Trophoblast cell (in vitro differentiated cells and primary cell): ENCODE measurements at regions not wholly inside any gene's neighbourhood (a gene's known extent, or its start where the extent isn't known, plus 50 kb on each side); places are given as distances from the start of the nearest gene placed in this dataset.

Experiments used
- DNase-seq, 2 donors: peaks; one replicate each; pipeline ENCODE4 v3.0.0-alpha.2; 2016
- H2AFZ ChIP-seq: 2 replicates; pipeline ENCODE4 v1.6.1; 2013; ENCODE audit warnings: low read length, moderate library complexity, mild to moderate bottlenecking; ENCODE audit not compliant: insufficient read depth, poor library complexity
- H2AK5ac ChIP-seq: 2 replicates; pipeline ENCODE4 v1.6.1; 2013; ENCODE audit warnings: mild to moderate bottlenecking, low read length
- H2BK120ac ChIP-seq: 2 replicates; pipeline ENCODE4 v1.6.1; 2013; ENCODE audit warnings: low read length, mild to moderate bottlenecking, moderate library complexity; ENCODE audit not compliant: insufficient read depth, poor library complexity
- H2BK12ac ChIP-seq: 2 replicates; pipeline ENCODE4 v1.6.1; 2013; ENCODE audit warnings: mild to moderate bottlenecking, low read length, moderate library complexity
- H2BK5ac ChIP-seq: 2 replicates; pipeline ENCODE4 v1.6.1; 2013; ENCODE audit warnings: low read length, low read depth, moderate library complexity, mild to moderate bottlenecking; ENCODE audit not compliant: poor library complexity
- H3K14ac ChIP-seq: 2 replicates; pipeline ENCODE4 v1.6.1; 2013; ENCODE audit warnings: mild to moderate bottlenecking, low read length
- H3K18ac ChIP-seq: 2 replicates; pipeline ENCODE4 v1.6.1; 2013; ENCODE audit warnings: mild to moderate bottlenecking, low read length
- H3K23ac ChIP-seq: 2 replicates; pipeline ENCODE4 v1.6.1; 2013; ENCODE audit warnings: low read length
- H3K27ac ChIP-seq: 2 replicates; pipeline ENCODE4 v1.5.1; 2013; ENCODE audit warnings: low read depth, mild to moderate bottlenecking, inconsistent platforms, low read length, moderate library complexity
- H3K27me3 ChIP-seq: 2 replicates; pipeline ENCODE4 v1.6.1; 2013; ENCODE audit warnings: inconsistent platforms, mild to moderate bottlenecking, low read length, moderate library complexity; ENCODE audit not compliant: insufficient read depth
- H3K36me3 ChIP-seq, 2 experiments: 1 replicate in 1 of 2; 2 replicates in 1 of 2; pipeline ENCODE4 v1.6.1; 2013; ENCODE audit warnings: low read length in 2 of 2, mild to moderate bottlenecking in 2 of 2, moderate library complexity in 1 of 2; ENCODE audit not compliant: insufficient read depth in 2 of 2, control insufficient read depth in 1 of 2
- H3K4ac ChIP-seq: 2 replicates; pipeline ENCODE4 v1.6.1; 2013; ENCODE audit warnings: low read depth, mild to moderate bottlenecking, low read length, moderate library complexity
- H3K4me1 ChIP-seq, 2 experiments: 1 replicate in 1 of 2; 2 replicates in 1 of 2; pipeline ENCODE4 v1.6.1; 2013; ENCODE audit warnings: low read length in 2 of 2, mild to moderate bottlenecking in 2 of 2, moderate library complexity in 1 of 2; ENCODE audit not compliant: insufficient read depth in 2 of 2, control insufficient read depth in 1 of 2
- H3K4me2 ChIP-seq: 2 replicates; pipeline ENCODE4 v1.6.1; 2013; ENCODE audit warnings: inconsistent platforms, mild to moderate bottlenecking, low read length, moderate library complexity
- H3K4me3 ChIP-seq: 2 replicates; pipeline ENCODE4 v1.5.1; 2013; ENCODE audit warnings: mild to moderate bottlenecking, low read depth, low read length, inconsistent platforms
- H3K79me1 ChIP-seq: one replicate; pipeline ENCODE4 v1.6.1; 2013; ENCODE audit warnings: low read length
- H3K79me2 ChIP-seq: 2 replicates; pipeline ENCODE4 v1.6.1; 2013; ENCODE audit warnings: low read length, mild to moderate bottlenecking; ENCODE audit not compliant: control insufficient read depth, insufficient read depth, poor library complexity
- H3K9ac ChIP-seq: 2 replicates; pipeline ENCODE4 v1.6.1; 2013; ENCODE audit warnings: mild to moderate bottlenecking, low read length
- H3K9me3 ChIP-seq: 2 replicates; pipeline ENCODE4 v1.6.1; 2013; ENCODE audit warnings: low read depth, mild to moderate bottlenecking, control low read depth, inconsistent platforms, low read length; ENCODE audit not compliant: insufficient read depth
- H4K12ac ChIP-seq: 2 replicates; pipeline ENCODE4 v1.6.1; 2013; ENCODE audit warnings: low read depth, mild to moderate bottlenecking, low read length, moderate library complexity
- H4K8ac ChIP-seq: 2 replicates; pipeline ENCODE4 v1.6.1; 2013; ENCODE audit warnings: low read depth, mild to moderate bottlenecking, low read length, moderate library complexity
- H4K91ac ChIP-seq: one replicate; pipeline ENCODE4 v1.6.1; 2013; ENCODE audit warnings: low read depth, mild to moderate bottlenecking, low read length, moderate library complexity
- WGBS: extraction: QIAGEN DNeasy Blood & Tissue Kit; methylation state at CpG from one replicate; pipeline ENCODE4 v1.1.7; 2013; ENCODE audit warnings: missing lambda C conversion rate; ENCODE audit not compliant: insufficient read length, insufficient coverage; ENCODE audit errors: extremely low coverage; 5-methylcytosine and 5-hydroxymethylcytosine counted together

GRCh38 chr16:50474138-50474537 lies 74.1 kb upstream of the NKD1 start:
- Histone ChIP-seq H3K4me2 (no peak overlapping the region), H3K27ac (no peak overlapping the region), H3K4me3 (no peak overlapping the region), H3K14ac (no peak overlapping the region), H2AK5ac (no peak overlapping the region), H2BK120ac (no peak overlapping the region), H3K9me3 (peaks cover 2% of the 10 kb centered on the region), H4K8ac (no peak overlapping the region), H4K12ac (no peak overlapping the region), H3K9ac (no peak overlapping the region), H3K36me3 (no peaks in the 10 kb centered on the region), H3K79me1 (no peaks in the 10 kb centered on the region), H3K27me3 (no peaks in the 10 kb centered on the region), H3K79me2 (no peaks in the 10 kb centered on the region), H3K23ac (no peak overlapping the region), H2BK12ac (no peak overlapping the region), H2AFZ (no peak overlapping the region), H4K91ac (no peak overlapping the region), H3K4me1 (peaks cover 0 to 9% of the 10 kb centered on the region in 2 experiments), H2BK5ac (no peak overlapping the region), H3K4ac (no peak overlapping the region), H3K18ac (no peak overlapping the region)
- no CpG with 5 or more reads among the region's 2 CpGs for WGBS
- no peak for DNase-seq

GRCh38 chr16:50473356-50473945 lies 74.7 kb upstream of the NKD1 start:
- no CpG with 5 or more reads among the region's 6 CpGs for WGBS
- H4K91ac ChIP-seq: no peak overlapping the region
- H3K4me3 ChIP-seq: no peak overlapping the region
- H3K4ac ChIP-seq: no peak overlapping the region
- no peak for DNase-seq
- H2BK12ac ChIP-seq: no peak overlapping the region
- no peak overlapping the region for H4K8ac ChIP-seq
- H3K27me3 ChIP-seq: no peaks in the 10 kb centered on the region
- peaks cover 4 to 16% of the 10 kb centered on the region in 2 experiments for H3K4me1 ChIP-seq
- no peak overlapping the region for H3K23ac ChIP-seq
- H3K9me3 ChIP-seq: no peaks in the 10 kb centered on the region
- no peak overlapping the region for H3K27ac ChIP-seq
- H3K9ac ChIP-seq: no peak overlapping the region
- no peak overlapping the region for H4K12ac ChIP-seq
- no peak overlapping the region for H3K14ac ChIP-seq
- no peak overlapping the region for H2BK5ac ChIP-seq
- peaks cover 3% of the 10 kb centered on the region for H3K79me1 ChIP-seq
- no peak overlapping the region for H3K18ac ChIP-seq
- no peak overlapping the region for H2AFZ ChIP-seq
- H3K4me2 ChIP-seq: no peak overlapping the region
- no peak overlapping the region for H2AK5ac ChIP-seq
- no peak overlapping the region for H2BK120ac ChIP-seq
- no peaks in the 10 kb centered on the region for H3K36me3 ChIP-seq
- no peaks in the 10 kb centered on the region for H3K79me2 ChIP-seq

DNA sequence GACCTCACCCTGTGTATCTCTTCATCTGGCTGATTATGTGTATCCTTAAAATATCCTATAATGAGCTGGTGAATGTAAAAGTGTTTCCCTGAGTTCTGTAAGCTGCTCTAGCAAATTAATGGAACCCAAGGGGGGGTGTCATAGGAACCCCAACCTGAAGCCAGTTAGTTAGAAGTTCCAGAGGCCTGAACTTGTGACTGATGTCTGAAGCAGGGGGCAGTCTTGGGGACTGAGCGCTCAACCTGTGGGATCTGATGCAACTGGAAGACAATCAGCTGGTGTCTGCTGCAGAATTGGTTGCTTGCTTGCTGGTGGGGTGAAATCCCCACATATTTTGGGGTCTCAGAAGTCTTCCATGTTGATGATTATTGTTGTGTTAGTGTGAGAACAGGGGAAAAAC lies 75.7 kb upstream of the NKD1 start:
- no peak overlapping the region for H4K8ac ChIP-seq
- H4K91ac ChIP-seq: no peak overlapping the region
- H3K4ac ChIP-seq: no peak overlapping the region
- peaks cover 2% of the 10 kb centered on the region for H3K9me3 ChIP-seq
- no peaks in the 10 kb centered on the region for H3K27me3 ChIP-seq
- peaks cover 10 to 22% of the 10 kb centered on the region in 2 experiments for H3K4me1 ChIP-seq
- H3K79me2 ChIP-seq: no peaks in the 10 kb centered on the region
- no peak overlapping the region for H3K18ac ChIP-seq
- H3K9ac ChIP-seq: no peak overlapping the region
- H2AK5ac ChIP-seq: no peak overlapping the region
- no peak overlapping the region for H3K14ac ChIP-seq
- H3K79me1 ChIP-seq: peaks cover 5% of the 10 kb centered on the region
- no peak overlapping the region for H2BK12ac ChIP-seq
- H2AFZ ChIP-seq: no peak overlapping the region
- no peak for DNase-seq
- no peak overlapping the region for H3K4me2 ChIP-seq
- H2BK120ac ChIP-seq: no peak overlapping the region
- no peaks in the 10 kb centered on the region for H3K36me3 ChIP-seq
- no CpG with 5 or more reads among the region's 1 CpG for WGBS
- no peak overlapping the region for H2BK5ac ChIP-seq
- no peak overlapping the region for H3K4me3 ChIP-seq
- H4K12ac ChIP-seq: no peak overlapping the region
- H3K23ac ChIP-seq: no peak overlapping the region
- no peak overlapping the region for H3K27ac ChIP-seq

DNA sequence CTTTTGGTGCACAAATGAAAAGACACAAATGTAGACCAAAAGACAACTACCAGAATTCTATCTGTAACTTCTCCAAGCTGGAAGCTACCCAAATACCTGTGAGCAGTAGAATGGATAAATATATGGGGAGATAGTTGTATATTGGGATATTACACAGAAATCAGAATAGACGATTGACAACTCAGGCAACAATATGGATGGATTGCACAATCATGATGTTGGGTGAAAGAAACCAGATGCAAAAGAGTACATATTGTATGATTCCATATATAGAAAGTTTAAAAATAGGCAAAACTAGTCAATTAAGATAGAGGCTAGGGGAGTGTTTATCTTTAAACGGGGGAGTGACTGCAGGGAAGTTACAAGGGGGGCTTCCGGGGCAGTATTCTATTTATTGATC lies 77.5 kb upstream of the NKD1 start:
- Histone ChIP-seq H4K8ac (no peak overlapping the region), H4K91ac (no peak overlapping the region), H2AK5ac (no peak overlapping the region), H2AFZ (no peak overlapping the region), H3K4me2 (no peak overlapping the region), H2BK12ac (no peak overlapping the region), H3K79me2 (no peaks in the 10 kb centered on the region), H3K23ac (no peak overlapping the region), H3K79me1 (peaks cover 5% of the 10 kb centered on the region), H3K4me1 (peaks cover 15 to 29% of the 10 kb centered on the region in 2 experiments), H3K9me3 (peaks cover 2% of the 10 kb centered on the region), H3K4me3 (no peak overlapping the region), H2BK5ac (no peak overlapping the region), H3K9ac (no peak overlapping the region), H3K18ac (no peak overlapping the region), H4K12ac (no peak overlapping the region), H3K4ac (no peak overlapping the region), H3K27me3 (no peaks in the 10 kb centered on the region), H3K14ac (no peak overlapping the region), H3K27ac (no peak overlapping the region), H3K36me3 (no peaks in the 10 kb centered on the region), H2BK120ac (no peak overlapping the region)
- no peak for DNase-seq
- WGBS: no CpG with 5 or more reads among the region's 3 CpGs
